GM12878 (cell line): ENCODE measurements at regions not wholly inside any gene's neighbourhood (a gene's known extent, or its start where the extent isn't known, plus 50 kb on each side); places are given as distances from the start of the nearest gene placed in this dataset.

ENCODE experiments used
- ATAC-seq: fragments of 200-7000 bp; cut with Tn5 transposase; 3 replicates; pipeline ENCODE4 v1.9.1; 2020; ENCODE audit warnings: mild to moderate bottlenecking, moderate library complexity
- BruUV-seq: library from RNA; stranded (reverse); fragments of 400-500 nt; replicated peaks from 2 replicates; lab custom pipeline; 2021; lab: Mats Ljungman, UMichigan
- CTCF ChIA-PET: fragments of 300-600 bp; sonication (Branson Sonifier 250); formaldehyde crosslinking; extraction: SDS; loops from one replicate; lab custom pipeline; 2021; ENCODE audit warnings: inconsistent platforms; lab: Yijun Ruan, JAX
- POLR2A ChIA-PET: fragments of 350-600 bp; formaldehyde crosslinking; extraction: SDS; loops from one replicate; lab custom pipeline; 2021; ENCODE audit warnings: inconsistent platforms; lab: Charles Lee
- RAD21 ChIA-PET: fragments of 300-600 bp; sonication (Branson Sonifier 250); formaldehyde crosslinking; loops from one replicate; lab custom pipeline; 2023; ENCODE audit warnings: antibody characterized with exemption; ENCODE audit not compliant: unreplicated experiment; lab: Charles Lee
- SMC1A ChIA-PET: fragments of 300-600 bp; sonication (Branson Sonifier 250); formaldehyde crosslinking; loops from one replicate; lab custom pipeline; 2023; ENCODE audit not compliant: unreplicated experiment, uncharacterized antibody; lab: Charles Lee
- DNase-seq: peaks from one replicate; pipeline ENCODE4 v3.0.0-alpha.2; 2011; ENCODE audit warnings: low read depth, low spot score
- FAIRE-seq: peaks from 3 replicates; lab custom pipeline; 2011; peaks lifted over from hg19 to GRCh38; lab: Jason Lieb, UNC
- H2AFZ ChIP-seq: 2 replicates; pipeline ENCODE4 v1.6.0; 2011; ENCODE audit warnings: low read depth, low read length, control low read depth; ENCODE audit not compliant: control insufficient read depth
- H3K27ac ChIP-seq: 2 replicates; pipeline ENCODE4 v1.5.1; 2011; ENCODE audit warnings: control low read depth; ENCODE audit not compliant: control insufficient read depth, insufficient read depth
- H3K27me3 ChIP-seq, 2 experiments: replicated peaks in 1 of 2; 2 replicates each; pipeline versions ENCODE4 v1.6.0 to v1.6.1; 2011; ENCODE audit warnings: low read length in 1 of 2; ENCODE audit not compliant: control insufficient read depth in 2 of 2, insufficient read depth in 2 of 2
- H3K36me3 ChIP-seq, 2 experiments: 2 replicates each; pipeline ENCODE4 v1.5.1; 2011; ENCODE audit warnings: low read length in 1 of 2; ENCODE audit not compliant: control insufficient read depth in 2 of 2, insufficient read depth in 2 of 2
- H3K4me1 ChIP-seq: 2 replicates; pipeline ENCODE4 v1.6.1; 2011; ENCODE audit warnings: mild to moderate bottlenecking, low read length, moderate library complexity, mixed read lengths; ENCODE audit not compliant: control insufficient read depth, insufficient read depth
- H3K4me2 ChIP-seq: 2 replicates; pipeline ENCODE4 v1.6.0; 2011; ENCODE audit warnings: control low read depth; ENCODE audit not compliant: control insufficient read depth, insufficient read depth
- H3K4me3 ChIP-seq: fragments of 200-600 bp; sonication (generic); 2 replicates; pipeline ENCODE4 v1.5.1; 2016
- H3K79me2 ChIP-seq: 2 replicates; pipeline ENCODE4 v1.6.0; 2011; ENCODE audit warnings: low read length; ENCODE audit not compliant: control insufficient read depth, insufficient read depth
- H3K9ac ChIP-seq: 2 replicates; pipeline ENCODE4 v1.8.0; 2011; ENCODE audit warnings: low read length, control low read depth, mixed read lengths; ENCODE audit not compliant: control insufficient read depth, insufficient read depth
- H3K9me3 ChIP-seq: replicated peaks from 3 replicates; pipeline ENCODE4 v1.5.1; 2011; ENCODE audit warnings: mild to moderate bottlenecking, low read length; ENCODE audit not compliant: control insufficient read depth, insufficient read depth
- H4K20me1 ChIP-seq: 2 replicates; pipeline ENCODE4 v1.6.0; 2011; ENCODE audit not compliant: control insufficient read depth, insufficient read depth
- CREB1 ChIP-seq: IDR thresholded peaks from 2 replicates; pipeline ENCODE4 v1.6.1; 2012; ENCODE audit warnings: low read depth, mild to moderate bottlenecking, inconsistent platforms
- CREM ChIP-seq: IDR thresholded peaks from 2 replicates; pipeline ENCODE4 v1.6.1; 2014; ENCODE audit warnings: antibody characterized with exemption, low read depth
- PAX5 ChIP-seq: IDR thresholded peaks from 2 replicates; pipeline ENCODE4 v1.6.1; 2011; ENCODE audit warnings: low read depth, low read length, borderline replicate concordance
- RAD21 ChIP-seq: IDR thresholded peaks from 2 replicates; pipeline ENCODE4 v1.6.1; 2011; ENCODE audit warnings: mild to moderate bottlenecking, low read depth, low read length, moderate library complexity; ENCODE audit not compliant: insufficient read depth
- SREBF2 ChIP-seq: IDR thresholded peaks from 2 replicates; pipeline ENCODE4 v1.6.1; 2012; ENCODE audit warnings: mild to moderate bottlenecking, low read length
- YY1 ChIP-seq: IDR thresholded peaks from 2 replicates; pipeline ENCODE4 v1.6.1; 2011; ENCODE audit warnings: low read depth, mild to moderate bottlenecking, low read length
- ZNF24 ChIP-seq: fragments of 450-650 bp; IDR thresholded peaks from 2 replicates; pipeline ENCODE4 v1.6.1; 2017; ENCODE audit warnings: antibody characterized with exemption, mild to moderate bottlenecking
- ZSCAN29 ChIP-seq: fragments of 450-650 bp; IDR thresholded peaks from 2 replicates; pipeline ENCODE4 v1.6.1; 2017; ENCODE audit warnings: mild to moderate bottlenecking, moderate library complexity
- WGBS: methylation state at CpG from one replicate; pipeline ENCODE4 v1.1.6; 2016; ENCODE audit warnings: low lambda C conversion rate; ENCODE audit not compliant: insufficient replicate concordance, insufficient coverage; ENCODE audit errors: missing lambda C conversion rate; 5-methylcytosine and 5-hydroxymethylcytosine counted together
- in situ Hi-C: fragments of 300-500 bp; cut with MboI; formaldehyde crosslinking; loops from 9 replicates; pipeline ENCODE4 v1.14.3; 2018; ENCODE audit warnings: mixed read lengths
- intact Hi-C: fragments of 100-400 bp; cut with micrococcal nuclease; formaldehyde crosslinking; loops from one replicate; pipeline ENCODE4 v1.14.2; 2022; ENCODE audit not compliant: unreplicated experiment
- TF ChIP-seq, protein P1 (sequence below): fragments of 450-650 bp; formaldehyde crosslinking; IDR thresholded peaks from 2 replicates; pipeline ENCODE4 v1.4.0; 2020; ENCODE audit warnings: mild to moderate bottlenecking, moderate library complexity
- TF ChIP-seq, protein P2 (sequence below), 3 experiments: IDR thresholded peaks in 2 of 3; conservative IDR thresholded peaks in 1 of 3; 2 replicates each; pipeline ENCODE4 v1.5.1; 2011; ENCODE audit warnings: low read depth in 3 of 3, low read length in 3 of 3, mild to moderate bottlenecking in 3 of 3, control low read depth in 2 of 3, moderate library complexity in 2 of 3, inconsistent platforms in 1 of 3, mixed read lengths in 1 of 3; ENCODE audit not compliant: control insufficient read depth in 2 of 3, insufficient read depth in 1 of 3; ENCODE audit errors: extremely low read depth in 1 of 3

DNA sequence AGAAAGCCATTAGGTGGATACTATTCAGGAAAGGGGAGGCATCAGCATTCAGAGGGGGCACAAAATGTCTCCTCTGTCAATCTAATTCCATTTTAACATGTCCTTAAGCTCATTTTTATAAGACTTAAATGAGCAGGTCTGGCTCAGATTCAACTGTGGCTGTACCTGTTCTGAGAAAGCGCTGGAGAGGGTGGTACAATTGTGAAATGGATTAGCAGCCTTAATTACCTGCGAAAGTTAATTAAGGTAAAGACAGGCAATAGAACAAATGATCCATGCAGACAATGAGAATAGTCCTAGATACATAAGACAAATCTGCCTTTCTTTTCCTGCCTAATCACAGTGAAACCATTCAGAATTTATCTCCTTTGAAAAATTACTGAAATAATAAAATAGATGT is 96.2 kb downstream of the TAF11L14 start:
- Histone ChIP-seq H3K4me3 (no peak overlapping the region), H3K27ac (no peak overlapping the region), H3K27me3 (no peaks in the 10 kb centered on the region), H3K4me2 (no peak overlapping the region), H3K4me1 (no peaks in the 10 kb centered on the region), H3K9ac (no peak overlapping the region), H2AFZ (no peak overlapping the region), H3K36me3 (no peaks in the 10 kb centered on the region), H3K79me2 (no peaks in the 10 kb centered on the region), H3K9me3 (no peaks in the 10 kb centered on the region), H4K20me1 (no peaks in the 10 kb centered on the region)
- TF ChIP-seq SREBF2 (no peak), ZSCAN29 (no peak), YY1 (no peak), CREB1 (no peak), ZNF24 (no peak), CREM (no peak), PAX5 (no peak), RAD21 (no peak)
- TF ChIP-seq, protein P1, sequence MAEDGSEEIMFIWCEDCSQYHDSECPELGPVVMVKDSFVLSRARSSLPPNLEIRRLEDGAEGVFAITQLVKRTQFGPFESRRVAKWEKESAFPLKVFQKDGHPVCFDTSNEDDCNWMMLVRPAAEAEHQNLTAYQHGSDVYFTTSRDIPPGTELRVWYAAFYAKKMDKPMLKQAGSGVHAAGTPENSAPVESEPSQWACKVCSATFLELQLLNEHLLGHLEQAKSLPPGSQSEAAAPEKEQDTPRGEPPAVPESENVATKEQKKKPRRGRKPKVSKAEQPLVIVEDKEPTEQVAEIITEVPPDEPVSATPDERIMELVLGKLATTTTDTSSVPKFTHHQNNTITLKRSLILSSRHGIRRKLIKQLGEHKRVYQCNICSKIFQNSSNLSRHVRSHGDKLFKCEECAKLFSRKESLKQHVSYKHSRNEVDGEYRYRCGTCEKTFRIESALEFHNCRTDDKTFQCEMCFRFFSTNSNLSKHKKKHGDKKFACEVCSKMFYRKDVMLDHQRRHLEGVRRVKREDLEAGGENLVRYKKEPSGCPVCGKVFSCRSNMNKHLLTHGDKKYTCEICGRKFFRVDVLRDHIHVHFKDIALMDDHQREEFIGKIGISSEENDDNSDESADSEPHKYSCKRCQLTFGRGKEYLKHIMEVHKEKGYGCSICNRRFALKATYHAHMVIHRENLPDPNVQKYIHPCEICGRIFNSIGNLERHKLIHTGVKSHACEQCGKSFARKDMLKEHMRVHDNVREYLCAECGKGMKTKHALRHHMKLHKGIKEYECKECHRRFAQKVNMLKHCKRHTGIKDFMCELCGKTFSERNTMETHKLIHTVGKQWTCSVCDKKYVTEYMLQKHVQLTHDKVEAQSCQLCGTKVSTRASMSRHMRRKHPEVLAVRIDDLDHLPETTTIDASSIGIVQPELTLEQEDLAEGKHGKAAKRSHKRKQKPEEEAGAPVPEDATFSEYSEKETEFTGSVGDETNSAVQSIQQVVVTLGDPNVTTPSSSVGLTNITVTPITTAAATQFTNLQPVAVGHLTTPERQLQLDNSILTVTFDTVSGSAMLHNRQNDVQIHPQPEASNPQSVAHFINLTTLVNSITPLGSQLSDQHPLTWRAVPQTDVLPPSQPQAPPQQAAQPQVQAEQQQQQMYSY (CRISPR knock-in tag) = no peak
- TF ChIP-seq, protein P2, sequence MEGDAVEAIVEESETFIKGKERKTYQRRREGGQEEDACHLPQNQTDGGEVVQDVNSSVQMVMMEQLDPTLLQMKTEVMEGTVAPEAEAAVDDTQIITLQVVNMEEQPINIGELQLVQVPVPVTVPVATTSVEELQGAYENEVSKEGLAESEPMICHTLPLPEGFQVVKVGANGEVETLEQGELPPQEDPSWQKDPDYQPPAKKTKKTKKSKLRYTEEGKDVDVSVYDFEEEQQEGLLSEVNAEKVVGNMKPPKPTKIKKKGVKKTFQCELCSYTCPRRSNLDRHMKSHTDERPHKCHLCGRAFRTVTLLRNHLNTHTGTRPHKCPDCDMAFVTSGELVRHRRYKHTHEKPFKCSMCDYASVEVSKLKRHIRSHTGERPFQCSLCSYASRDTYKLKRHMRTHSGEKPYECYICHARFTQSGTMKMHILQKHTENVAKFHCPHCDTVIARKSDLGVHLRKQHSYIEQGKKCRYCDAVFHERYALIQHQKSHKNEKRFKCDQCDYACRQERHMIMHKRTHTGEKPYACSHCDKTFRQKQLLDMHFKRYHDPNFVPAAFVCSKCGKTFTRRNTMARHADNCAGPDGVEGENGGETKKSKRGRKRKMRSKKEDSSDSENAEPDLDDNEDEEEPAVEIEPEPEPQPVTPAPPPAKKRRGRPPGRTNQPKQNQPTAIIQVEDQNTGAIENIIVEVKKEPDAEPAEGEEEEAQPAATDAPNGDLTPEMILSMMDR (IDR thresholded peaks at IDR 0.05 in 2 of 3, conservative IDR thresholded peaks at IDR 0.05 in 1 of 3; ENCODE audit: control insufficient read depth in 2 of 3, extremely low read depth in 1 of 3, insufficient read depth in 1 of 3, low read depth in 3 of 3, low read length in 3 of 3) = no peak
- POLR2A ChIA-PET = no interaction called here
- SMC1A ChIA-PET = no interaction called here
- ATAC-seq = no peak
- 16% methylated on average over 2 of the region's 2 CpGs for WGBS
- CTCF ChIA-PET = no interaction called here
- intact Hi-C loops = no loop called here
- FAIRE-seq = no peak
- DNase-seq = no peak
- RAD21 ChIA-PET = no interaction called here
- BruUV-seq = no TSS peak
- in situ Hi-C loops = no loop called here
